OCI-LY3 (cell line): ENCODE measurements at regions not wholly inside any gene's neighbourhood (a gene's known extent, or its start where the extent isn't known, plus 50 kb on each side); places are given as distances from the start of the nearest gene placed in this dataset.

ENCODE experiments used
- CTCF ChIP-seq: fragments of 200-600, 300-600 bp; sonication (generic); IDR thresholded peaks from 2 replicates; pipeline ENCODE4 v1.5.1; 2014; ENCODE audit warnings: antibody characterized with exemption, low read length, low read depth
- EZH2phosphoT487 ChIP-seq: fragments of 200-600 bp; shearing (Covaris generic); IDR thresholded peaks from 2 replicates; pipeline ENCODE4 v1.6.1; 2018; ENCODE audit warnings: antibody characterized with exemption, mixed run types, low read depth

GRCh38 chr10:2214805-2215204 is 477.5 kb upstream of the ADARB2 start:
- no peak for TF ChIP-seq CTCF
- TF ChIP-seq EZH2phosphoT487 = no peak
